ENCODE measurements at regions not wholly inside any gene's neighbourhood (a gene's known extent, or its start where the extent isn't known, plus 50 kb on each side); places are given as distances from the start of the nearest gene placed in this dataset.

DNA sequence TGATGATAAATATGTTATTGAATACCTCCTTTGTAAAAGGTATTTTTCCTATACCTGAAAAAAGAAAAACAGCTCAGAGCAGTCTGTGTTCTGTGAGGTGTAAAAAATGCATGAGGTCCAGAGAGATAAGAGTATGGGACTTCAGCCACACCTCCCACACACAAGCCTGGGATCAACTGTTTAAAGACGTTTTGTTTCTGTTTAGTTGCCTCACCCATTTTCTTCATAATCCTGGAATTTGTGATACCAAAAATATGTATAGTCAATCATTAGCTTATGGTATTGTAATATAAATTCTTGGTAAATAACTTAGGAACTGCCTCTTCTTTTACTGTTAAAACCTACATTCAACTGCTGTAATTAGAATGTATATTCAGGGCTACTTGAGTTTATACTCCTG, 1322.9 kb upstream of the TMEFF2 start:
- TF ChIP-seq BACH1 (IDR thresholded peaks at IDR 0.05; ENCODE audit: low read length), result no peak
- TF ChIP-seq, protein P1, sequence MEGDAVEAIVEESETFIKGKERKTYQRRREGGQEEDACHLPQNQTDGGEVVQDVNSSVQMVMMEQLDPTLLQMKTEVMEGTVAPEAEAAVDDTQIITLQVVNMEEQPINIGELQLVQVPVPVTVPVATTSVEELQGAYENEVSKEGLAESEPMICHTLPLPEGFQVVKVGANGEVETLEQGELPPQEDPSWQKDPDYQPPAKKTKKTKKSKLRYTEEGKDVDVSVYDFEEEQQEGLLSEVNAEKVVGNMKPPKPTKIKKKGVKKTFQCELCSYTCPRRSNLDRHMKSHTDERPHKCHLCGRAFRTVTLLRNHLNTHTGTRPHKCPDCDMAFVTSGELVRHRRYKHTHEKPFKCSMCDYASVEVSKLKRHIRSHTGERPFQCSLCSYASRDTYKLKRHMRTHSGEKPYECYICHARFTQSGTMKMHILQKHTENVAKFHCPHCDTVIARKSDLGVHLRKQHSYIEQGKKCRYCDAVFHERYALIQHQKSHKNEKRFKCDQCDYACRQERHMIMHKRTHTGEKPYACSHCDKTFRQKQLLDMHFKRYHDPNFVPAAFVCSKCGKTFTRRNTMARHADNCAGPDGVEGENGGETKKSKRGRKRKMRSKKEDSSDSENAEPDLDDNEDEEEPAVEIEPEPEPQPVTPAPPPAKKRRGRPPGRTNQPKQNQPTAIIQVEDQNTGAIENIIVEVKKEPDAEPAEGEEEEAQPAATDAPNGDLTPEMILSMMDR (IDR thresholded peaks at IDR 0.05; ENCODE audit: control extremely low read depth in 1 of 3, insufficient read depth in 1 of 3, low read depth in 1 of 3, low read length in 3 of 3), result no peak
- no peak for TF ChIP-seq YY1 (IDR thresholded peaks at IDR 0.05; ENCODE audit: low read depth, low read length)
- no peak for TF ChIP-seq EZH2 (IDR thresholded peaks at IDR 0.05; ENCODE audit: low read depth, low read length, severe bottlenecking)
